ENCODE measurements at regions not wholly inside any gene's neighbourhood (a gene's known extent, or its start where the extent isn't known, plus 50 kb on each side); places are given as distances from the start of the nearest gene placed in this dataset.

GRCh38 chr20:6920991-6921613 is 153.6 kb downstream of the BMP2 start:
- Histone ChIP-seq H3K4me1 (ENCODE audit: control insufficient read depth in 2 of 3, insufficient read depth in 2 of 3, low read depth in 1 of 3, low read length in 3 of 3) (no peaks in the 10 kb centered on the region), H3K9ac (ENCODE audit: low read length in 3 of 3) (no peak overlapping the region), H3K9me3 (ENCODE audit: control insufficient read depth in 2 of 3, insufficient read depth in 1 of 3, low read length in 3 of 3) (no peaks in the 10 kb centered on the region), H3K4me3 (ENCODE audit: low read length in 3 of 3) (no peak overlapping the region), H3K27me3 (ENCODE audit: control insufficient read depth, insufficient read depth, low read length) (no peaks in the 10 kb centered on the region), H3K27ac (ENCODE audit: low read depth in 2 of 2, low read length in 2 of 2) (no peak overlapping the region), H3K36me3 (ENCODE audit: control insufficient read depth in 2 of 3, insufficient read depth in 3 of 3, low read length in 3 of 3) (no peaks in the 10 kb centered on the region)
- TF ChIP-seq CTCF (IDR thresholded peaks at IDR 0.05; ENCODE audit: borderline replicate concordance, extremely low read depth, insufficient read depth) = no peak
- intact Hi-C loops (cut with DNase I) = no loop called here
- DNase-seq (no peak), FAIRE-seq (no peak)

- Histone ChIP-seq H3K4me1 (ENCODE audit: control insufficient read depth in 2 of 3, insufficient read depth in 2 of 3, low read depth in 1 of 3, low read length in 3 of 3) (no peaks in the 10 kb centered on the region), H3K9ac (ENCODE audit: low read length in 3 of 3) (no peak overlapping the region), H3K36me3 (ENCODE audit: control insufficient read depth in 2 of 3, insufficient read depth in 3 of 3, low read length in 3 of 3) (no peaks in the 10 kb centered on the region), H3K27ac (ENCODE audit: low read depth in 2 of 2, low read length in 2 of 2) (no peak overlapping the region), H3K9me3 (ENCODE audit: control insufficient read depth in 2 of 3, insufficient read depth in 1 of 3, low read length in 3 of 3) (no peaks in the 10 kb centered on the region), H3K4me3 (ENCODE audit: low read length in 3 of 3) (no peak overlapping the region), H3K27me3 (ENCODE audit: control insufficient read depth, insufficient read depth, low read length) (no peaks in the 10 kb centered on the region)
- DNase-seq (no peak), FAIRE-seq (no peak)
- TF ChIP-seq CTCF (IDR thresholded peaks at IDR 0.05; ENCODE audit: borderline replicate concordance, extremely low read depth, insufficient read depth) = no peak
- intact Hi-C loops (cut with DNase I) = no loop called here
Observed at GRCh38 chr20:6921717-6922386, 154.4 kb downstream of the BMP2 start.

GRCh38 chr20:6924681-6925080 is 157.2 kb downstream of the BMP2 start:
- Histone ChIP-seq H3K4me1 (ENCODE audit: control insufficient read depth in 2 of 3, insufficient read depth in 2 of 3, low read depth in 1 of 3, low read length in 3 of 3) (no peaks in the 10 kb centered on the region), H3K27ac (ENCODE audit: low read depth in 2 of 2, low read length in 2 of 2) (no peak overlapping the region), H3K36me3 (ENCODE audit: control insufficient read depth in 2 of 3, insufficient read depth in 3 of 3, low read length in 3 of 3) (no peaks in the 10 kb centered on the region), H3K27me3 (ENCODE audit: control insufficient read depth, insufficient read depth, low read length) (no peaks in the 10 kb centered on the region), H3K4me3 (ENCODE audit: low read length in 3 of 3) (no peak overlapping the region), H3K9me3 (ENCODE audit: control insufficient read depth in 2 of 3, insufficient read depth in 1 of 3, low read length in 3 of 3) (no peaks in the 10 kb centered on the region), H3K9ac (ENCODE audit: low read length in 3 of 3) (no peak overlapping the region)
- DNase-seq = no peak
- no peak for TF ChIP-seq CTCF (IDR thresholded peaks at IDR 0.05; ENCODE audit: borderline replicate concordance, extremely low read depth, insufficient read depth)
- FAIRE-seq = no peak
- intact Hi-C loops (cut with DNase I) = no loop called here
